ENCODE measurements at regions not wholly inside any gene's neighbourhood (a gene's known extent, or its start where the extent isn't known, plus 50 kb on each side); places are given as distances from the start of the nearest gene placed in this dataset.

DNA sequence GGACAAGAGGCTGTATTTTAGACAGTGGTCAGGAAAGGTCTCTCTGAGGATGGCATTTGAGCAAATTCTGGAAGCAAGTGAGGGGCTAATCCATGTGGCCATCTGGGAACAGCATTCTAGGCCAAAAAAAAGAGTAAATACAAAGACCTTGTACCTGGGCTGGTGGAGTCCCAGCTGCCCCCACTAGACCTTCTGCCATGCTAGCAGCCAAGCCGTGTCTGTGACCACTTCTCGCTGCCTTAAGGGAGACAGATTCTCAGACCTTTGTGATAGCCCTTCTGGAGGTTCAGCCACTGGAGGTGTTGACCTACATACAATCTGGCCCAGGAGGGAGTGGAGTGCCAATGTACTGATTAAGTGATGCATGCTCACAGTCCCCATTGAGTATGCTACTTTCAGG, 506.2 kb downstream of the MID1IP1 start:
- DNase-seq: no peak

GRCh38 chrX:39308126-39308525, 506.9 kb downstream of the MID1IP1 start:
- no peak for DNase-seq

GRCh38 chrX:39309018-39309635, 507.9 kb downstream of the MID1IP1 start:
- peak; percentile 59 for DNase-seq

DNA sequence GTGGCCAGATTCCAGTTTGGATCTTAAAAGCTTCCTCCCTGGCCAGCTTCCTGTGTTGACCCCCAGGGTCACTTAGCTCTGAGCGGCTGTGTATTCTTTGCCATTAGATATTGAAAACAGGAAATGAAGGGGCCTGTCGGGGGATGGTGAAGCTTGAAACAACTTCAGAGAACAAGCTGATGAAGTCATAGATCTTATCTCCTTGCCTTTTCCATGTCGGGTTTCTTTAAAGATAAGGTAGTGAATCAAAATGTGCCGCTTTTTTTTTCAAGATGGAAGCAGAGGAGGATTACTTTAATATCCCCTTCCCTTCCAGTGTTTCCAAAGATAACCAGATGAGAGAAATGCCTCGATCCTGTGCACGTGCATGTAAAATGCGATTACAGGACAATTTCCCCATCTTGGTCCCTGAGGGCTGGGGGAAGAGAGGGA, 508.5 kb downstream of the MID1IP1 start:
- DNase-seq: peak; percentile 74

DNA sequence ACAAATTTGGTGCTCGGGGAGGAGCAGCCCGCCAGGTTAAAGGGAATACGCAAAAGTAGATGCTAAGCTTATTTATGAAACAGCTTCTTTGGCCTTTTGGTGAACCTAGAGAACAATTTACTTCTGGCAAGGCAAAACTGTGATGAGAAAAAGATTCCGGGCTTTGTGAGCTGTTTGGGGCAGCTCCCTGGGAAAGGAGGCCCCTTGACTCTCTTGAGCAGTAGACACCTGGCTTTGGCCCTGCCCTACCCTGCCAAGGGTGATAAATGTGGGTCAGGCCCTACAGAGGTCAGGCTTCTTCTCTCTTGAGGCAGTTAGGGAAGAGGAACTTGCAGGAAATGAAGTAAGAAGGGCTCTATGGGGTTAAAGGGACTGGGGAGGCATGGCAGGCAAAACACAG, 509.6 kb downstream of the MID1IP1 start:
- no peak for DNase-seq

GRCh38 chrX:39311646-39312045, 510.4 kb downstream of the MID1IP1 start:
- no peak for DNase-seq

GRCh38 chrX:39313146-39313545, 511.9 kb downstream of the MID1IP1 start:
- no peak for DNase-seq

GRCh38 chrX:39318506-39319343, 517.5 kb downstream of the MID1IP1 start:
- no peak for DNase-seq

GRCh38 chrX:39320165-39320564, 518.9 kb downstream of the MID1IP1 start:
- DNase-seq: no peak

GRCh38 chrX:39322496-39322895, 521.2 kb downstream of the MID1IP1 start:
- DNase-seq: no peak

DNA sequence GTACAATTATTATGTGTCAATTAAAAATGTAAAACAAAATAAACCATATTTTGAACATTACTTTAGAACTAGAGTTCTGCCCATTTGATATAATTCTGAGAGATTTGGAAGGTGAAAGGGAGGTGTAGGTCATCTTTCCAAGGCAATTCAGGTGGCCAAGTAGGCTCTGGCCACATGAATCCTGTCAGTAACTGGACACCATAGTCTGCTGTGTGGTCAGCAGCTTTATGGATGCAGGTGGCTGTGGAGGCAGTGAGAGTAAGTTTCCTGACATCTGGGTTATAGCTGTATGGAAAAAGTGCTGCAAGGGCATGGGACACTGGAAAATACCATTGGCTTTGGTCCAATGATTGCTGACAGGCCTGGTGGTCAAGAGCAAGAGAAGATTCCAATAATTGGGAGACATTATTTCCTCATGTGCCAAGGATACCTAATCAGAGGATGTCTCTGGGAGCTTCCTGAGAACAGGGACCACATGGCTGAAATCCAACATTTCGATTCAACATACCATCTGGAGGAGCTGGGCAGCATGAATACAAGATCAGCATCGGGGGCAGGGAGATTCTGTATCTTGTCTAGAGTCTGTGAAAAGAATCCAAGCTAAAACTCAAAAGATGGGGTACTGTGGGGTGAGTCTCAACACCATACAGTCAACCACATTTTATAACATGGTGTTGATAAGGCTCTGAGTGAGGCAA, 523.1 kb downstream of the MID1IP1 start:
- DNase-seq: no peak

DNA sequence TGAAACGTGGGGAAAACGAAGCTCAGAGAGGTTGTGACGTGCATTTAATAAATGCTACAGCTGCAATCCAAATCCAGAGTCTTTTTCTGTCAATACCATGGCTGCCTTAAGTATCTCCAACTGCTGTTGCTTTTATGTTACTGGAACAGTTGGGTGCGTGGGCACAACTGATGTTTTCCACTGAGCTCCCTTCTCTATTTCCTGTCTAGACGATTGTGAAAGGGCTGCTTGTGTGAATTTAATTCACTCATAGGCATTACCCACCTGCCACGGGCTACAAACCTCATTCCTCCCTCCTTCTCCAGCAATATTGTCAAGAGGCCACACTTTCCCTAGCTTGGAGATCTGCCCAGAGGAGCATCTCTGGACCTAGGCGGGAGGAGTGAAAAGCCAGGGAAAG, 526.0 kb downstream of the MID1IP1 start:
- DNase-seq: peak; percentile 42

GRCh38 chrX:39327705-39328104, 526.4 kb downstream of the MID1IP1 start:
- DNase-seq: no peak

DNA sequence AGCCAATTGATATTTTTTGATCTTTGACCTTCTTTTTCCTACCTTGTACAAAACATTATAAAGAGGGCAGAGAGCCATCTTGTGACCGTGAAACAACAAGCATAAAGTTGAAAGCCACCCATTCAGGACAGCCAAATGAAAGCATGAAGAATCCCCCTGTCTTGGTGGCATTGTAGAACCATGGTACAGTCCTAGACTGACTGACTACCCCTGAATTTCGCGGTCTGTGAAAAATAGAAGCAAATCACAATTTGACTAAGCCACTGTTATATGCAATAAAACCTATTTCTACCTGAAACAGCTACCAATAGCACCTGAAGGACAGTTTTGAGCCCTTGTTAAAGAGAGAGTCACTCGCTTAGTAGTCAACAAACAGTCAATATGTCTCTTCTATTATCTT, 527.4 kb downstream of the MID1IP1 start:
- DNase-seq: no peak

DNA sequence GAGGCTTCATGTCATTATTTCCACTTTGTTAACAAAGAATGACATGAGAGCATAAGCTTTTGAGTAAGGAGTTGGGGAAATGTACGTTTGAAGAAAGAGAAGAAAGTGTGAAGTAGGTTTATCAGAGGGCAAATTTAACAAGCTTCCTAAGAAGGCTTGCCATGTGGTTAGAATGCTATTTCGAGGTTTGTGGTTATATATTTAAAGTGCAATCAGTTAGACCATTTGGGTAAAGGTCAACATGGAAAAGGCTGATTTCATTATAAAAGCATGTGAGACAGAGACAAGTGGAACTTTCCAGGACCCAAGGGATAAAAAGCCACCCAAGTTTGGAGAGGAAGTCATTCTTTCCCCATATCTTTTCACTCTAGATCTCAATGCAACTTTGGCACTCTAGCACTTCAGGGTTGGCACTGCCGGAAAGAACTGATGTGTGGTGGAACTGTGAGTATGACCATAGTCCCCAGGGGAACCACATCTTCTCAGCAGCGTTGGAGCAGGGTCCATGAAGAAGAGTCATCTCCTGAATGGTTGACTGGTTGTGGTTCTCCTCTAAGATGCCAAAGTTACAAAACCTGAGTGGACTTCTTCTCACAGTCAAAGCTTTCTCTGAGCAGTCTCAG, 529.9 kb downstream of the MID1IP1 start:
- no peak for DNase-seq

DNA sequence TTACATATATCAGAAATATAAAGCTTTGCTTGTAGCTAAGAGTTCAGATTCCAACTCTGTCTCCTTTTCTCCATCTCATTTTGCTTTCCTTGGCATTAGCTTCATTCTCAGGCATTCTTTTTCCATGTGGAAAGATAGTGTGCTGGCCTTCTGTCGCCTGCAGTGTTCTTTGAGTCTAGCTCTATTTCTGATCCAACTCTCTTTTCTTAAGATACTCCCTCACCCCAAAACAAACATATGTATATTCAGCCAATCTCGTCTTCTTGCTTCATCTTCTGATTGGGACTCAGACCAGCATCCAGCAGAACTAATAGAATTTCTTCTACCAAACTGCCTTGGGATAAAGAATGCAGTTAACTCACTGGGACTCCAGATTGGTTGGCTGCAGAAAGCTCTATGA, 532.2 kb downstream of the MID1IP1 start:
- no peak for DNase-seq

DNA sequence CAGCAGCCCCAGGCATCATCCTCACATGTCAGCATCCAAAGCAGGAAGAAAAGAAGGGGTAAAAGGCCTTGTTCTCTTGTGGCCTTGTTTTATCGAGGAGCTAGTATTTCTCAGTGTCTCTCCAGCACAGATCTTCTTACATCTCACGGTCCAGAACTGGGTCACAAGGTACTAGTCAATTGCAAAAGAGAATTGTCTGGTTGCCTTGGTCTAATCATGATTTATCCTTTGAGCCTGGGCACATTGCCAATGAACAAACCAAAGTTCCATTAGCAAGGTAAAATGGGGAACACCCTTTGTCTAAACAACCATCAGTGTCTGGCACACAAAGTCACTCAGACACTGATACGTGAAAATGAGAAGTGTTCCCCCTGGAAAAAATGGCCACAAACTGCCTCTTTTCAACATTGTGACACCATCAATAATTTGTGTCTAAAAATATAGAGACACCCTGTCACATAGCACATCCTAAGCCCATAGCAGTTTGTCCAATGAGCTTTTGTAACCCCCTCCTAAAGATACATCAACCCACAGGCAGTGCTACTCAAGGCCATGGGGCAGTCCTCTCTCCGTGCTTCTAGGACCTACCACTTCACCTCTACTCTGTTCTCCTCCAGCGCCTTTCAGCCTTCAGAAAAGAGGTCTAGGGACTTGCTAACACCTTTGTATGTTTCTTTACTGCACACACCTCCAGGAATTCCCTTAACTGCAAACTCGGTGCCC, 534.4 kb downstream of the MID1IP1 start:
- no peak for DNase-seq

DNA sequence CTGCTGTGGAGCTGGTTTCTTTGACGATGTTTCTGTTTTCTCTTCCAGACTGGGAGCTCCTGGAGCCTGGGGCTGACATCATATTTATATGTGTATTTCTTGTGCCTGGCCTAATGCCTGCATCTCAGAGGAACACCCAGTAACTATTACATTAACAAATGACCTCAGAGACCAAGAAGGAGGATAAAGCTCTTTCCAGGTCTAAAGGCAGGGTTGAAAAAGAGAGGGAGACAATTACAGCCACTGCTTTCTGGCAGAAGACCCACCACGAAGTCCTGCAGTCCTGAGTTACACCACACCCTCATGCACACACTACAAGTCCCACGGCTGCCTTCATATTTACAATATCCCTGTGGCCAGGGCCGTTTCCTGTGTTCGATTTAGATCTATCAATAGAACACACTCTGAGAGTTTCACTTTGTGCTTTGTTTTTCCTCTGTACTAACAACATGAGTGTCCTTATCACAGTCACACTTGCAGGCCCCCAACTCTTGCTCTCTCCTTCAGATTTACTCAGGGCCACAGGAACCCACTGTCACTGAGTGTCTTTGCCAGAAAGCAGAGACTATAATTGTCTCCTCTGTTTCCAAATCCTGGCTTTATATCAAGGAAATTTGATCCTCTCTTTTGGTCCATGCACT, 535.5 kb downstream of the MID1IP1 start:
- peak; percentile 47 for DNase-seq

DNA sequence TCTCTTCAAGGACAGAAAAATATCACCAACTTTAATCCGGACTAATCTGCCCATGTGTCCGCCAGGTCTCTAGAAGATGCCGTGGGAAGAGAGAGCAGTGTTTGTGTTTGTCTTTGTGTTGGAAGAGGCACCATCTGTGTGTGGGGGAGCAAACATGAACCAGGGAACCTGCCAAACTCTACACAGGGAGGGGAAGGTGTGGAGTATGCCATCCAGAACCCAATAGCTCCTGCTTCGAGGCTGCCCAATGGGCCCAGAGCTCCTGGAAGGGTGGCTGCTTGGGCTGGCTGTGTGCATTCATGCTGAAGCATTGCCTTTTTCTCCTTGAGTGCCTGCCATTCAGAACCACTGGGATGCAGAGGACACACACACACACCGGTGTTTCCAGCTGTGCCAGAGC, 536.2 kb downstream of the MID1IP1 start:
- DNase-seq: no peak

GRCh38 chrX:39338583-39338982, 537.3 kb downstream of the MID1IP1 start:
- no peak for DNase-seq

GRCh38 chrX:39356119-39356807, 555.0 kb downstream of the MID1IP1 start:
- no peak for DNase-seq

GRCh38 chrX:39360101-39360500, 558.8 kb downstream of the MID1IP1 start:
- DNase-seq: no peak
